ENCODE measurements at regions not wholly inside any gene's neighbourhood (a gene's known extent, or its start where the extent isn't known, plus 50 kb on each side); places are given as distances from the start of the nearest gene placed in this dataset.

DNA sequence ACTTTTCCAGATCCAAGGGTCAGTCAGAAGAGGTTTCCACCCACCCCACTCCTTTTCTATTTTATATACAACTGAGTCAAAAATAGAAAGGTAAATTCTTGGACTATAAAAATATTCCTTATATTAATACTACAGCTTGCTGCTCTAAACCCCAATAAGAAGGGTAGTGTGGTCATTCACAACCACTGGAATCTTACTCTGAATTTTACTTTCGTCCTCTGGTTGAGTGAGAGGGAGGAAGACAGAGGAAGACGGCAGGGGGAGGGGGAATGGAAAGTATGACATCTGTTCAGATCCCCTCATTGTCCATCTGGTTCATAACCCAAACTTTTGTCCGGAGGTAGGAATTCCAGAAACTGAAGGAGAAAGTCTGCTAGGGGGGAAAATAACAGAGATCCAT, 67.2 kb downstream of the MAF start:
- H3K27ac ChIP-seq (ENCODE audit: extremely low read length, insufficient read depth, low read length): no peak overlapping the region
- intact Hi-C loops (cut with micrococcal nuclease; ENCODE audit: unreplicated experiment): no loop called here
- ATAC-seq (no peak), FAIRE-seq (no peak), DNase-seq (ENCODE audit: low spot score) (no peak)
- H3K4me2 ChIP-seq (ENCODE audit: low read depth, low read length): no peak overlapping the region
- no peak overlapping the region for H2AFZ ChIP-seq (ENCODE audit: low read length)
- no peaks in the 10 kb centered on the region for H3K36me3 ChIP-seq (replicated peaks in 1 of 2; ENCODE audit: control insufficient read depth in 1 of 2, insufficient read depth in 2 of 2, low read length in 2 of 2)
- CTCF ChIA-PET (ENCODE audit: low intra/inter-chr PET ratio, low total read pairs): no interaction called here
- WGBS (ENCODE audit: low lambda C conversion rate): 14% methylated on average over 3 of the region's 3 CpGs
- no peak overlapping the region for H3K4me3 ChIP-seq (replicated peaks in 1 of 3; ENCODE audit: insufficient read depth in 1 of 3, low read depth in 2 of 3, low read length in 3 of 3)
- POLR2A ChIA-PET: no interaction called here
- in situ Hi-C loops (cut with HindIII; ENCODE audit: extremely low pct_ligation_motif_present, low pct_unique_long_range_greater_than_20kb): no loop called here
- H3K9ac ChIP-seq (ENCODE audit: insufficient read depth, low read depth, low read length): no peak overlapping the region
- no TSS peak for BruUV-seq (replicated peaks)
- no peaks in the 10 kb centered on the region for H4K20me1 ChIP-seq (ENCODE audit: insufficient read depth, low read length)
- H3K4me1 ChIP-seq (ENCODE audit: insufficient read depth, low read length): no peaks in the 10 kb centered on the region
- H3K9me3 ChIP-seq (ENCODE audit: low read length): no peaks in the 10 kb centered on the region
- H3K79me2 ChIP-seq (ENCODE audit: insufficient read depth, low read length): no peaks in the 10 kb centered on the region
- H3K27me3 ChIP-seq (ENCODE audit: control insufficient read depth in 1 of 2, insufficient read depth in 2 of 2, low read length in 2 of 2): no peaks in the 10 kb centered on the region
- TF ChIP-seq, protein P1, sequence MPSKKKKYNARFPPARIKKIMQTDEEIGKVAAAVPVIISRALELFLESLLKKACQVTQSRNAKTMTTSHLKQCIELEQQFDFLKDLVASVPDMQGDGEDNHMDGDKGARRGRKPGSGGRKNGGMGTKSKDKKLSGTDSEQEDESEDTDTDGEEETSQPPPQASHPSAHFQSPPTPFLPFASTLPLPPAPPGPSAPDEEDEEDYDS (CRISPR knock-in tag; IDR thresholded peaks at IDR 0.05): no peak
- TF ChIP-seq, protein P2, sequence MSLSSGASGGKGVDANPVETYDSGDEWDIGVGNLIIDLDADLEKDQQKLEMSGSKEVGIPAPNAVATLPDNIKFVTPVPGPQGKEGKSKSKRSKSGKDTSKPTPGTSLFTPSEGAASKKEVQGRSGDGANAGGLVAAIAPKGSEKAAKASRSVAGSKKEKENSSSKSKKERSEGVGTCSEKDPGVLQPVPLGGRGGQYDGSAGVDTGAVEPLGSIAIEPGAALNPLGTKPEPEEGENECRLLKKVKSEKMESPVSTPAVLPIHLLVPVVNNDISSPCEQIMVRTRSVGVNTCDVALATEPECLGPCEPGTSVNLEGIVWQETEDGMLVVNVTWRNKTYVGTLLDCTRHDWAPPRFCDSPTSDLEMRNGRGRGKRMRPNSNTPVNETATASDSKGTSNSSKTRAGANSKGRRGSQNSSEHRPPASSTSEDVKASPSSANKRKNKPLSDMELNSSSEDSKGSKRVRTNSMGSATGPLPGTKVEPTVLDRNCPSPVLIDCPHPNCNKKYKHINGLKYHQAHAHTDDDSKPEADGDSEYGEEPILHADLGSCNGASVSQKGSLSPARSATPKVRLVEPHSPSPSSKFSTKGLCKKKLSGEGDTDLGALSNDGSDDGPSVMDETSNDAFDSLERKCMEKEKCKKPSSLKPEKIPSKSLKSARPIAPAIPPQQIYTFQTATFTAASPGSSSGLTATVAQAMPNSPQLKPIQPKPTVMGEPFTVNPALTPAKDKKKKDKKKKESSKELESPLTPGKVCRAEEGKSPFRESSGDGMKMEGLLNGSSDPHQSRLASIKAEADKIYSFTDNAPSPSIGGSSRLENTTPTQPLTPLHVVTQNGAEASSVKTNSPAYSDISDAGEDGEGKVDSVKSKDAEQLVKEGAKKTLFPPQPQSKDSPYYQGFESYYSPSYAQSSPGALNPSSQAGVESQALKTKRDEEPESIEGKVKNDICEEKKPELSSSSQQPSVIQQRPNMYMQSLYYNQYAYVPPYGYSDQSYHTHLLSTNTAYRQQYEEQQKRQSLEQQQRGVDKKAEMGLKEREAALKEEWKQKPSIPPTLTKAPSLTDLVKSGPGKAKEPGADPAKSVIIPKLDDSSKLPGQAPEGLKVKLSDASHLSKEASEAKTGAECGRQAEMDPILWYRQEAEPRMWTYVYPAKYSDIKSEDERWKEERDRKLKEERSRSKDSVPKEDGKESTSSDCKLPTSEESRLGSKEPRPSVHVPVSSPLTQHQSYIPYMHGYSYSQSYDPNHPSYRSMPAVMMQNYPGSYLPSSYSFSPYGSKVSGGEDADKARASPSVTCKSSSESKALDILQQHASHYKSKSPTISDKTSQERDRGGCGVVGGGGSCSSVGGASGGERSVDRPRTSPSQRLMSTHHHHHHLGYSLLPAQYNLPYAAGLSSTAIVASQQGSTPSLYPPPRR (CRISPR knock-in tag; IDR thresholded peaks at IDR 0.05; ENCODE audit: borderline replicate concordance): no peak
- no peak for TF ChIP-seq ZNF549 (CRISPR knock-in tag; IDR thresholded peaks at IDR 0.05)
- TF ChIP-seq, protein P3, sequence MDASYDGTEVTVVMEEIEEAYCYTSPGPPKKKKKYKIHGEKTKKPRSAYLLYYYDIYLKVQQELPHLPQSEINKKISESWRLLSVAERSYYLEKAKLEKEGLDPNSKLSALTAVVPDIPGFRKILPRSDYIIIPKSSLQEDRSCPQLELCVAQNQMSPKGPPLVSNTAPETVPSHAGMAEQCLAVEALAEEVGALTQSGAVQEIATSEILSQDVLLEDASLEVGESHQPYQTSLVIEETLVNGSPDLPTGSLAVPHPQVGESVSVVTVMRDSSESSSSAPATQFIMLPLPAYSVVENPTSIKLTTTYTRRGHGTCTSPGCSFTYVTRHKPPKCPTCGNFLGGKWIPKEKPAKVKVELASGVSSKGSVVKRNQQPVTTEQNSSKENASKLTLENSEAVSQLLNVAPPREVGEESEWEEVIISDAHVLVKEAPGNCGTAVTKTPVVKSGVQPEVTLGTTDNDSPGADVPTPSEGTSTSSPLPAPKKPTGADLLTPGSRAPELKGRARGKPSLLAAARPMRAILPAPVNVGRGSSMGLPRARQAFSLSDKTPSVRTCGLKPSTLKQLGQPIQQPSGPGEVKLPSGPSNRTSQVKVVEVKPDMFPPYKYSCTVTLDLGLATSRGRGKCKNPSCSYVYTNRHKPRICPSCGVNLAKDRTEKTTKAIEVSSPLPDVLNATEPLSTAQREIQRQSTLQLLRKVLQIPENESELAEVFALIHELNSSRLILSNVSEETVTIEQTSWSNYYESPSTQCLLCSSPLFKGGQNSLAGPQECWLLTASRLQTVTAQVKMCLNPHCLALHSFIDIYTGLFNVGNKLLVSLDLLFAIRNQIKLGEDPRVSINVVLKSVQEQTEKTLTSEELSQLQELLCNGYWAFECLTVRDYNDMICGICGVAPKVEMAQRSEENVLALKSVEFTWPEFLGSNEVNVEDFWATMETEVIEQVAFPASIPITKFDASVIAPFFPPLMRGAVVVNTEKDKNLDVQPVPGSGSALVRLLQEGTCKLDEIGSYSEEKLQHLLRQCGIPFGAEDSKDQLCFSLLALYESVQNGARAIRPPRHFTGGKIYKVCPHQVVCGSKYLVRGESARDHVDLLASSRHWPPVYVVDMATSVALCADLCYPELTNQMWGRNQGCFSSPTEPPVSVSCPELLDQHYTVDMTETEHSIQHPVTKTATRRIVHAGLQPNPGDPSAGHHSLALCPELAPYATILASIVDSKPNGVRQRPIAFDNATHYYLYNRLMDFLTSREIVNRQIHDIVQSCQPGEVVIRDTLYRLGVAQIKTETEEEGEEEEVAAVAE (CRISPR knock-in tag; IDR thresholded peaks at IDR 0.05; ENCODE audit: borderline replicate concordance): no peak
- TF ChIP-seq RFXAP (CRISPR knock-in tag; IDR thresholded peaks at IDR 0.05; ENCODE audit: borderline replicate concordance): no peak
- no peak for TF ChIP-seq ZNF101 (CRISPR knock-in tag; IDR thresholded peaks at IDR 0.05; ENCODE audit: borderline replicate concordance, low read depth)
- no peak for TF ChIP-seq SOX13 (IDR thresholded peaks at IDR 0.05)
- no peak for TF ChIP-seq SOX13 (CRISPR knock-in tag; conservative IDR thresholded peaks at IDR 0.05 in 1 of 2, IDR thresholded peaks at IDR 0.05 in 1 of 2)
- no peak for TF ChIP-seq ZNF441 (CRISPR knock-in tag; IDR thresholded peaks at IDR 0.05; ENCODE audit: borderline replicate concordance)
- TF ChIP-seq GFI1 (CRISPR knock-in tag; IDR thresholded peaks at IDR 0.05; ENCODE audit: borderline replicate concordance): no peak
- TF ChIP-seq ELF1 (CRISPR knock-in tag; IDR thresholded peaks at IDR 0.05): no peak
- TF ChIP-seq, protein P4, sequence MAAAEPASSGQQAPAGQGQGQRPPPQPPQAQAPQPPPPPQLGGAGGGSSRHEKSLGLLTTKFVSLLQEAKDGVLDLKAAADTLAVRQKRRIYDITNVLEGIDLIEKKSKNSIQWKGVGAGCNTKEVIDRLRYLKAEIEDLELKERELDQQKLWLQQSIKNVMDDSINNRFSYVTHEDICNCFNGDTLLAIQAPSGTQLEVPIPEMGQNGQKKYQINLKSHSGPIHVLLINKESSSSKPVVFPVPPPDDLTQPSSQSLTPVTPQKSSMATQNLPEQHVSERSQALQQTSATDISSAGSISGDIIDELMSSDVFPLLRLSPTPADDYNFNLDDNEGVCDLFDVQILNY (CRISPR knock-in tag; conservative IDR thresholded peaks at IDR 0.05): no peak
- no peak for TF ChIP-seq ZNF761 (CRISPR knock-in tag; conservative IDR thresholded peaks at IDR 0.05)
- no peak for TF ChIP-seq AGO2 (optimal IDR thresholded peaks at IDR 0.05; ENCODE audit: low read depth, low read length)
- no peak for TF ChIP-seq ARNT (IDR thresholded peaks at IDR 0.05)
- no peak for TF ChIP-seq NR2F1 (CRISPR knock-in tag; IDR thresholded peaks at IDR 0.05)
